Ureter (tissue), 1 donor: ENCODE measurements at regions not wholly inside any gene's neighbourhood (a gene's known extent, or its start where the extent isn't known, plus 50 kb on each side); places are given as distances from the start of the nearest gene placed in this dataset.
"Not testable (repeated sequence)": the region's sequence is repeated elsewhere in the genome, so short reads cannot be mapped to it uniquely, and the experiment has no call there.

Source experiments
- DNase-seq: peaks from one replicate; pipeline ENCODE4 v3.0.0-alpha.2; 2020; ENCODE audit warnings: low spot score
- donor health status: DM: yes; HTN: yes; CAD: no.

DNA sequence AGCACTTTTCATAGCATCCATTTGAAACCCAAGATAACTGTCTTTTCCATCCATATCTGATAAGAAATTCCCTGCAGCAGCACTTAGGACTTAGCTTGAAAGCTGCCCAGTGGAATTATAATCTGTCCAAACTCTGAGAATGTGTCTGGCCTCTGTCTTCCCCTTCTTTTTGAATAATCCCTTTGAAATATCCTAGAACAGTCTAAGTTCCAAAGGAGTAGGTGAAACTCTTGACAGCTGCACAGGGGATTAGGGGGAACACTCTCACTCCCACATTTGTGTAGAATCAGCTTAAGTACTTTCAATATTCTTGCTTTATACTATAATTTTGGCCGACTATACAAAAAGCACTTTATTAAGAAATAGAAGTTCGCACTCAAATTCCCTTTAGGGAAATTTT, 157.7 kb downstream of the PAPSS1 start:
- no peak for DNase-seq

DNA sequence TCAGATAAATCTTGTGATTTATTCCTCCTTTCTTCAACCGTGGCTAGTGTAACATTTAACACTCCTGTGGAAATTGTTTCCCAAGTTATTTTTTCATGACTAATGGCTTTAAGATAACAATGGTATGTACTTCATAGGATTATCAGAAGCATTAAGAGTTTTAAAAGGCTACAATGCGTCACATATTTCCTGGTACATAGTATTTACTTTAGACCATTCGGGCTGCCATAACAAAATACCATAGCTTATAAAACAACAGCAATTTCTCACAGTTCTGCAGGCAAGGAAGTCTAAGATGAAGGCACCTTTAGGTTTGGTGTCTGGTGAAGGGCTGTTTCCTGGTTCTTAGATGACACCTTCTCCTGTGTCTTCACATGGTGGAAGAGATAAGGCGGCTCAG, 158.6 kb downstream of the PAPSS1 start:
- DNase-seq: no peak

DNA sequence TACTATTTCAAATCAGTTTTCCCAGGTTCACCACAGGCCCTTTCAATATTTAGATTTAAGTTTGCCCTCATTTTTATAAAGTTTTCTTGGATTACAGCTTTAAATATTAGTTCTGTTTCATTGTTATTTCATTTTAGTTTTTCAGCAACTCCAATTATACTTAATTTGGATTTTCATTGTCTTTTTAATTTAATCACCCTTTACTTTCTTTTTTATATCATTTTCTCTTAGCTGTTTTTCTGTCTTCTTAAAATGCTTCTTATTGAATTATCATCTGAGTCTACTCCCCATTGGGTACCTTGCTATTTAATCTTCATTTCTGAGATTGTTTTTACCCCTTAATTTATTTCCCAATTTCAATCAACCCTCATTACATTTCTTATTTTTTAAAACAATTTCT, 160.4 kb downstream of the PAPSS1 start:
- DNase-seq: no peak

DNA sequence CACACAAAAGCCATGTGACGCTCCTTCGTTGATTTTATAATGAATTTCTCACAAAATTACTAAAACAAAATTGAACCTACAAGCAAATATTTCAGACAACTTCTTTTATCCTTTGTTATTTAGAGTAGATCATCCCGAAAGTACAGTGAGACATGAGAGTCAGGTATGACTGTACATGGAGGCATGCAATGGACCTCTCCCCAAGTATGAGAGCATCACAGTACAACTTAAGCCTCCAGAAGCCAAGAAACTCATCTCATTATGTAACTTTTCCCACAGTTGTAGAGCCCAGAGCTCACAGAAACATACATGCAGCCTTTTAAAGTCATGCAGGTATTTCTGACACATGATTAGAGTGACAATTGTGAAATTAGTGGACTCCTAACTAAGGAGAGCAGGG, 167.7 kb downstream of the PAPSS1 start:
- DNase-seq: no peak

DNA sequence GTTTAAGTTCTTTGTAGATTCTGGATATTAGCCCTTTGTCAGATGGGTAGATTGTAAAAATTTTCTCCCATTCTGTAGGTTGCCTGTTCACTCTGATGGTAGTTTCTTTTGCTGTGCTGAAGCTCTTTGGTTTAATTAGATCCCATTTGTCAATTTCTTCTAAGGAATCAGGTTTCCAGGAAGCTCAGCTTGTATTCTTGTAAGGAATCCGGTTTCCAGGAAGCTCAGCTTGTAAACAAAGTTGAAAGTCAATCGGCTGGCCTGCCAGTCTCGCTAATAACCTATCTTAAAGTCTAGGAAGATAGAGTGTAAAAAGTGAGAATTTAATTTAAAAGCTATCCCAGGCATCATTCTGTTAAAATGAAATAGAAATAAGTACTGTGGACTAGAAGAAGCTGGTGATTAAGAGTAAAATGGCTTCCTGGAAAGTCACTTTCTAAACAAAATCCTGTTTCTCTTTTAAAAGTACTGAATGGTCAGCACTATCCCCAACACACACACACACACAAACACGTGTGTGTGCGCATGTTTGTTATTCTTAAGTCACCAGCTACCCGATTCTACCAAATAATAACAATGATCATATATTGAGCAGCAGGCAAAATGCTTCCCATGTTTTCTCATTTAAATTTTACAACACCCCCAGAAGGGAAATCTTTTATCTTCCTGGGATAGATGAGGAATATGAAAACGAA, 171.7 kb downstream of the PAPSS1 start:
- no peak for DNase-seq

DNA sequence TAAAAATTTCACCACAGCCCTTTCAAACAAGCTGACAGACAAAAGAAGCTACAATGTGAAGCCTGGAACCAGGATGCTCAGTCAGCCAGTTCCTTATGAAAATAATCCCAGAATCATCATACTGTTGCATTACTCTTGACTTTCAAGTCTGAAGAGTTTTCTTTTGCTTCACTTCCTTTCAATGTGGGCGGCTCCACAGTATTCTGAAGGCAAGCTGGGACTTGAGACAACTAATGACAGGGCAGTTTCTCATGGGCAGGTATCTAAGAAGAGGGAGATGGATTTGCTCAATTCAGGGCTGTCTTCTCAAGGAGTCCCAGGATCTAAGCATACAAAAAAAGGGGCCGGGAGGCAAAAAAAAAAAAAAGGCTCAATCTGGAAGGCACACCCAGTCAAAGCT, 173.4 kb downstream of the PAPSS1 start:
- DNase-seq: no peak

DNA sequence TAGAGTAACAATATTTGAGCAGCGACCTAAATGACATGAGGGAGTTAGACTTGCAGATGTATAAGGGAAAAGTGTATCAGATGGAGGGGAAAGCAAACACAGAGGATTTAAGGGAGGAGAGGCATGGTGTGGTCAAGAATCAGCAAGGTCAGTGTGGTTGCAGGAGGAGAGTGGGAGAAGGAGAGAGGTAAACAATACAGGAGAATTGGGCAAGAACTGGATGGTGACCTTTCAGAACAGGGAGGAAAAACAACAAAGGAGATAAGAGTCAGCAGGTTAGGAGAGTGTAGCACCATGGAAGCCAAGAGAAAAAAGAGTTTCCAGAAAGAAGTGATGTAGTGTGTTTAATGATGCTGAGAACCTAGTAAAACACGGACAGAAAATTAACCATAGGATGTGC, 178.5 kb downstream of the PAPSS1 start:
- no peak for DNase-seq

DNA sequence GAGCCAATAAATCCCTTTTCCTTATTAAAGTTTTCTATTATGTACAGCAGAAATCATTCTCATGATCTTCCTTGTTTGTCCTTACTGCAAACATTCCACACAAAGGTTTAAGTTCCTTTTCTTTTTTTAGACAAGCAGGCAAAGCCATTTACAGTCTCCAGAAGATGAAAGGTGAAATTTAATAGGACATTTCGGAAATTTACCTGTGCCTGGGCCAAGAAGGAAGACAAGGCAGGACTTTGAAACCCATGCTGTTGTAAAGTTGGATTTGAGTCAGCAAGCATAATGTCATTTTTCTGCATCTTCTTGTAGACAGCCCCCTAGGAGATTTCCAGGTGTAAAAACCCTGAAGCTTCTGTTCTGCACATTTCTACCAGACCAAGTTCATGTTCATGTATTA, 188.1 kb downstream of the PAPSS1 start:
- no peak for DNase-seq

DNA sequence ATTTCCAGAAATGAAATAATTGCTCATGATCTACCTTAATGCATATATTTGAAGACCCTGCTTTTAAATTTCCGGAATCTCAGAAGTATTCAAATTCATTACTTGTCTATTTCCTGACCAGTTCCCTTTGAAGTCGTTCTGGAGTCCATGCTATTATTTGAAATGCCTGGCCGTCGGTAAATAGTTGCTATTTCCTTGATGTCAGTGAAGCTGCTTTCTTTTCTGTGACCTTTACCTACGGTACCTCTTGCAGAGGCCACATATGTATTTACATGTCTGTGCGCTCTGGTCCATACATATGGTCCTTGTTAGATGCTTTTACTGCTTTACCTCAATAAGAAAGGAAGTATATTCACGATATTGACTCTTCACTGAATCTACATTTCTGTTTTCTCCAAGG, 199.7 kb downstream of the PAPSS1 start:
- no peak for DNase-seq

DNA sequence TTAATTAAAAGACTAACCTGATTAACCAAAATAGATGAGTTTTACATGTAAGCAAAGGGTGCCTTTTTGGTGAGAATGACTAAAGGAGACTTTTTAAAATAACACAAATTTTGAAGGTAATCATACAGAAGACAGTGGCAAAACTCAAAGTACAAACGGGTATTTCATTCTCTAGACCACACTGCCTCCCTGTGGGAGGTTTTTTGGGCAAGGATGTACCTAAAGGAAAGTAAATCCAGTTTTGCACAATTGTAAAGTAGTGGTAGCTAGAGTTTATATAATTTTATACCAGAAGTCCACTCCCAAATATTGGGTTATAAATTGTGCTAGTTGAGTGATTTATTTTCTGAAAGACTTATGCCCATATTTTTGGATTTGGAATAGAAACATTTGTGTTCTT, 201.0 kb downstream of the PAPSS1 start:
- no peak for DNase-seq

DNA sequence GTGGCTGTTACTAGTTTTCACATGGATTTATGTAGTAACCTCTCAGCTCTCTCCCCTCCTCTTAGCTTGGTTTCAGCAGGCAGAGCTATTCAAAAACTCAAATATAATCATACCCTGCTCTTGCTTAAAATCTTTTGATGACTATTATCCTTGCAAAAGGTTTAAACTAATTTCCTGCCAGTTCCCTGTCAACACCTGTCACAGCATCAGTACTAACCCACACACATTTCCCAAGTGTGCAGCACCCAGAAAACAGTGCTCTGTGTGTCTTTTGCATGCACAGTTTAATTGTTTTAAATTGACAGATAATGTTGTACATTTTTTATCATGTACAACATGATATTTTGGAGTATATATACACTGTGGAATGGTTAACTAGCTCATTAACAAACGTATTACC, 202.0 kb downstream of the PAPSS1 start:
- no peak for DNase-seq

DNA sequence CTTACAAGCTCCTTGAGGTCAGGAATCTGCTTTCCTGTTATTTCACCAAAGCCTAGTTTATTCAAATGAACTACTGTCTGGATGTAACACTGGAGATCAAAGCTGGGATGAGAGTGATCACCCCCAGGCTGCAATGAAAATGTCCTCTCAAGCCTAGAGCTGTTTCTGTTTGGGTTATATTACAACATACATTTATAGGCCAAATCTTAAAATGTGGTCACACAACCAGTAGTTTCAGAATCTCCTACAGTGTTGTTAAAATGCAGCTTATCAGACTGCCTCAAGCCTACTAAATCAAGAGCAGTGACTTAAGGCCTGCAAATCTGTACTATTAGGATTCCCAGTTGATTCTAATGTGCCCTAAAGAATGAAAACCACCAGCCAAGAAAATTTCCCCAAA, 207.5 kb downstream of the PAPSS1 start:
- no peak for DNase-seq

DNA sequence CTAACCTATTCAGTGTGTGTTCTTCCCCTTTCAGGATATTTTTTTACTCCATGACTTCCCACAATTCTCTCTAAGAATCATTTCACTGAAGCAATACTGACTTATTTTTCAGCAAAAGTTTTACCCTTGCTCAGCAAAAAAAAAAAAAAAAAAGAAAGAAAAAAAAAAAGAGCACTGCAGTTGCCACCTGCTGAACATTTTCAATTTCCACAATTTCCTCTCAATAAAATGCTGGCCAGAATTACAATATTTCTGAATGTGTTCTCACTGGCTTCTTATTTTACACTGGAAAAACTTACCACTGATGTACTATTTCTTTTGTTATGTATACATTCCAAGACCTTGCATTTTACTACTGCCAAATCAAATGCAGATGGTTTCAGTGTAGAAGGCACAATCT, 210.4 kb downstream of the PAPSS1 start:
- DNase-seq: no peak

DNA sequence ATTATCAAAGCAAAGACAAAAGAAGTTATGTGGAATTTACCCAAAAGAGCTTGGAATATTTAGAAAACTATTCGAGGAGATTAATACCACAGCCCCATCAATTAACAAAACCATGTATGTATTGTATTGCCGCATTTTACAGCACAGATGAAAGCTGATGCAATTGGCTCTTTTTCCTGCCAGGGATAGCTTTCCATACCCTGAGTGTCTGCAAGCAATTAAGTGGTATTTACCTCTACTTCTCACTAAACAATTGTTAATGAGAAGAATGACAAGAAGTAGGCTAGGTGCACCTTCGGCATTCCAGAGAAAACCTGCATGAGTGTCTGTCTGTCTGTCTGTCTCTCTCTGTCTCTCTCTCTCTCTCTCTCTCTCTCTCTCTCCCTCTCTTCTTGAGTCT, 219.5 kb downstream of the PAPSS1 start:
- DNase-seq: no peak

DNA sequence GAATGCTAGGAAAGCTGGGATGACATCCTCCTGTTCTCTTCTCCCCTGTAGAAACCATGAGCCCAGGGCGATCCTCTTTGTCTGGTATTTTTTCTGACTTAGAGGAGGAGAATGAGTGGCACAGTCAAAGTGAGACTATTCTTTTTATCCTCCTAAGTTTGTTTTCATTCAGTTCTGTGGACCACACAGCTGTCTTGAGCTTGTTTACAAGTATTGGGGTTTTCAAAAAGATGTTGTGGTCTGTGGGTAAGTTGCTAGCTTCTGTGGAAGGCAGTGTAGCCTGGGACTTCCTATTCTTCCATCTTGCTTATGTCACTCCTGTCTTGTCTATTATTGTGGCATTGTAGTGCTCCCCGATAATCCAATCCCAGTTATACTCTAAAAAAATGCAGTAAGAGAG, 223.0 kb downstream of the PAPSS1 start:
- DNase-seq: no peak

DNA sequence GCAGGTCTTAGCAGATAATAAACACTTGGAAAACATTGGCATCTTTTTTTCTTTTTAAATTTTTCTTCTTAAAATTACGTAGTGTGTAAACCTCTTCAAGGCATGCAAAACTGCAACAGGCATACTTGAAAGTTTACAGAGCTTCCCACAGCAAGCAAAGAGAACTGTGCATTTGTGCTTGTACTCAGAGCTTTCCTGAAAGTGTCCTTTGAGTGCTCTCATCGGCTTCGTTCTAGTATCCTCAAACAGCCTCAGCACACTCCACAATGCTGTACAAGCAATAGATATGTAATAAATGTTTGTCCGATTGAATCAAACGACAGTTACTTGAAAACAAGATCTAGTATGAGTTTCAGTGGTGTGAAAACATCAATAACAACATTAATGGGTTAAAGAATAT, 227.5 kb downstream of the PAPSS1 start:
- no peak for DNase-seq

DNA sequence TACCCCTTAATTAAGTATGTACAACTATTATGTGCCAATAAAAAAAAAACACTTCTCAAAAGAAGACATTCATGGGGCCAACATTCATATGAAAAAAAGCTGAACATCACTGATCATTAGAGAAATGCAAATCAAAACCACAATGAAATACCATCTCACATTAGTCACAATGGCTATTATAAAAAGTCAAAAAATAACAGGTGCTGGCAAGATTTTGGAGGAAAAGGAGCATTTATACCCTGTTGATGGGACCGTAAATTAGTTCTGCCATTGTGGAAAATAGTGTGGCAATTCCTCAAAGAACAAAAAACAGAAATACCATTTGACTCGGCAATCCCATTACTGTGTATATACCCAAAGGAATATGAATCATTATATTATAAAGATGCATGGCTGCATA, 229.9 kb downstream of the PAPSS1 start:
- no peak for DNase-seq

DNA sequence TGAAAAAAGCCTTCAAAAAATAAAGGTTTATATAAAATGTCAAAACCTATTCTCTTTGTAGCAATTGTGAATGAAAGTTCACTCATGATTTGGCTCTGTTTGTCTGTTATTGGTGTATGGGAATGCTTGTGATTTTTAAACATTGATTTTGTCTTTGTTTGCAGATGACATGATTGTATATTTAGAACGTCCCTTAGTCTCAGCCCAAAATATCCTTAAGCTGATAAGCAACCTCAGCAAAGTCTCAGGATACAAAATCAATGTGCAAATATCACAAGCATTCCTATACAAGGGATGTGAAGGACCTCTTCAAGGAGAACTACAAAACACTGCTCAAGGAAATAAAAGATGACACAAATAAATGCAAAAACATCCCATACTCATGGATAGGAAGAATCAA, 236.4 kb downstream of the PAPSS1 start:
- DNase-seq: not testable (repeated sequence)

DNA sequence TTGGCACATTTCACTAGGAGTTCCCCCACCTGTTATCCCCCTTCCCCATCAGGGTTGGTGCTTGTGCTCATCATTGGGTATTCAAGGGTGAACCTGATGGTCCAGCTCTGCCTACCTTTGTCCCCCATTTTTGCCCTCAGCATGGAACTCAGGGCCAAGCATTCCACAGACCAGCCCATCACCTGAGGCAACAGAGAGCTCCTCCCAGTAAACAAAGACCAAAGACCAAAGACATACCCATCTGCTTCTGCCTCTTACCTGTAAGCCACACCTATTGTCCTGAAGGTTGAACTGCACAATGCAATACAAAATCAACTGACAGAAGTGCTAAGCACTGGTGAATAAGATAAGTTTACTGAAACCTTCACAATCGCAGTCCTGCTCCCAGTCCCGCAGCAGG, 237.5 kb downstream of the PAPSS1 start:
- DNase-seq: no peak

DNA sequence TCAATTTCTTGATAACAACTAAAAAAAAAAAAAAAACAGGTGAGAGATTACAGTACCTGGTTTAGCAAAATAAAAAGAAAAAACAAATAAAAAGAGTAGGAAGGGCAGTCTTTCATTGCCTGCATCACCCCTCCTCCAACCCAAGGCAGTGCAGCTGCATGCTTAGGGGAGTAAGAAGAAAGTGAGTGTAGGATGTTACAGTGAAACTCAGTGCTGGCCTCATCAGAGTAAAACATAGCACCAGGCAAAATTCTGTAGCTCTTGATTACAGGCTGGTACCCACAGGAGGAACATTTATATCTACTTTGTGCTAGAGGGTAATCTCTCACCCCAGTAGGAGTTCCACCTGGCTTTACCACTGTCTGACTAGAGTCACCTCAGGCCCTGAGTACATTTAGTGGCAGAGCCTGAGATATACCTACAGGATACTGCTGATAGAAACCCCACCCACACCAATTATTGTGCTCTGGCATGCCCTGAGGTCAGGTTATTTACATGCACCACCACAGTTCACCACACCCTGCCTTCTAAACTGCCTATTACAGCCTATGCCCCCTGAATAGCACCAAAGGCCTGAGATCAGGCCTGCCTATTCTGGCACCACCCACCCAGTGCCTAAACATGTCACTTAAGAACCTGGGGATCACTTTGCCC, 241.6 kb downstream of the PAPSS1 start:
- no peak for DNase-seq

DNA sequence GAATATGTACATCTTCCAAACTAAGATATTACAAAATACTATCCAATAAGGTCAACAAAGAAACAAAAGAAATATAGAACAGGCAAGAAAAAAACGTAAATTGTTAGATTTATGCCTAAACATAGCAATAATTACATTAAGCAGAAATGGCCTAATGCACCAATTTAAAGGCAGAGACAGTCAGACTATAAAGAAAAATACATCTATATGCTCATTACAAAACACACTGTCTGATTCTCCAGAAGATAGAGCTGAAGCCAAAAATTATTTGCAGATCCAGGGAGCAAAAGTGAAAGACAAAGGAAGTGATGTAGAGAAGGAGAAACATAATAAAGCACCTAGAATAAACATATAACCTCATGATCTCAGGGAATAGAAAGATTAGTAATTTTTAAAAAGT, 246.9 kb downstream of the PAPSS1 start:
- DNase-seq: no peak

DNA sequence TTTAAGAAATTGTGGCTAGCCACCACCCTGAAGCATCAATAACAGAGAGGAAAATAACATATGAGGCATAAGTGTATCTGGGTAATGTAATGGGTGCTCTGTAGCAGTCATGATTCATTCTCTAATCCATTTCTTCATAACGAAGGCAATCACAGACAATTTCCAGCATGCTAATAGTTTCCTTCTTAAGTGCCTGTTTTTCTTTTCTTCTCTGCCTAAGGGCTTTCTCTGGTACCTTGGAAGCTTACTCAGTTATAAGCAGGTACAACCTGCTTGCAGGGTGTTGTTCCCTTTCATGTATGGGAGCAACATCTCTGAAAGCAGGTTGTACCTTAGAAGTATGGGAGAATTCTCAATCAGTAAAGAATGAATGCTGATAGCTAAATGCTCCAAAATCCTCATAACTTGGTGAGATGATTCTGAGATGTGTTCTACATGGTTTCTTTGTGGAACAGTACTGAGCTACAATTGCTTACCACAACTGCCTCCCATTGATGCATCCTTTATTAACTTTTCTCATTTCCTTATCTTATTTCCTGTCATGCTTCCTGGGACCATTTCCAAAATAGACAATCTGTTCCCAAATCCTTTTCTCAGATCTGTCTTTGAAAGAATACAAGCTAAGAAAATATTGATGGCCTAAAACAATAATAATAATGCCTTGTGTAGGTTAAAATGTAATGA, 247.6 kb downstream of the PAPSS1 start:
- DNase-seq: no peak

DNA sequence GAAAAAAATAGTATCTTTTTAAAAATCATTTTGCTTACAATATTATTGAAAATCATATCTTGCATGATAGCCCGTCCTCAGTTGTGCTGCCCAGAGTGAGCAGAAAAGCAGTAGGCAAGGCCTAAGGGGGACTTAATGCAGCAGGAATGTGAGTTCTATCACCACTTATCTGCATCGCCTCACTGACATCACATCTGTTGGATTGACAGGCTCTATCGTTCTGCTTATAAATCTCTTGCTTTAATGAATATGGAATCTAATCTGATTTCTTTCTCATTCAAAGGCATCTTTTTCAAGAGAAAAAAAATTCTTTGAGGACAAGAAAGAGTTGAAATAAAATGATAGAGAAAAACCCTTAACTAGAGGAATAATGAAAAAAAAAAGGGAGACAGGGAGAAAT, 249.9 kb downstream of the PAPSS1 start:
- no peak for DNase-seq
